ENCODE measurements at regions not wholly inside any gene's neighbourhood (a gene's known extent, or its start where the extent isn't known, plus 50 kb on each side); places are given as distances from the start of the nearest gene placed in this dataset.

DNA sequence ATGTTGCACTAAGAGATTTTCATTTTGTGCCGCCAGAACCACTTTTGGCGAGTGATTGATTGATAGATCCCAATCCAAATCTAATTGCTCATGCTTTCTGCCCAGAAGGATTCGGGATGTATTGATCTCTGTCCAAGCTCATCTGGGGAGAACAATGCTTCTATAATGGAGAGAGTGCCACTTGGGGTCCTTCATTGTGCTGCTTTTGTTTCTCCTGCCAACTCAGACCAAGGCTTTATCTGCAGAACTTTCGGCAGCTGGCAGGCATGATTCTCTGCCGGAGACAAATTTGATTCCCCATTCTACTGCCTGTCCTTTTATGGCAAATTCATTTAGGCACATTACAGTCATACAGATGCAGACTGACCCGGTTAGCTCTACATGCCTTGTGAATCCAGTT, 62.9 kb upstream of the NTM start:
- TF ChIP-seq, protein P1, sequence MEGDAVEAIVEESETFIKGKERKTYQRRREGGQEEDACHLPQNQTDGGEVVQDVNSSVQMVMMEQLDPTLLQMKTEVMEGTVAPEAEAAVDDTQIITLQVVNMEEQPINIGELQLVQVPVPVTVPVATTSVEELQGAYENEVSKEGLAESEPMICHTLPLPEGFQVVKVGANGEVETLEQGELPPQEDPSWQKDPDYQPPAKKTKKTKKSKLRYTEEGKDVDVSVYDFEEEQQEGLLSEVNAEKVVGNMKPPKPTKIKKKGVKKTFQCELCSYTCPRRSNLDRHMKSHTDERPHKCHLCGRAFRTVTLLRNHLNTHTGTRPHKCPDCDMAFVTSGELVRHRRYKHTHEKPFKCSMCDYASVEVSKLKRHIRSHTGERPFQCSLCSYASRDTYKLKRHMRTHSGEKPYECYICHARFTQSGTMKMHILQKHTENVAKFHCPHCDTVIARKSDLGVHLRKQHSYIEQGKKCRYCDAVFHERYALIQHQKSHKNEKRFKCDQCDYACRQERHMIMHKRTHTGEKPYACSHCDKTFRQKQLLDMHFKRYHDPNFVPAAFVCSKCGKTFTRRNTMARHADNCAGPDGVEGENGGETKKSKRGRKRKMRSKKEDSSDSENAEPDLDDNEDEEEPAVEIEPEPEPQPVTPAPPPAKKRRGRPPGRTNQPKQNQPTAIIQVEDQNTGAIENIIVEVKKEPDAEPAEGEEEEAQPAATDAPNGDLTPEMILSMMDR (conservative IDR thresholded peaks at IDR 0.05; ENCODE audit: low read length), result no peak
- TF ChIP-seq EZH2phosphoT487 (IDR thresholded peaks at IDR 0.05; ENCODE audit: borderline replicate concordance, low read depth, low read length), result no peak
